ENCODE measurements at regions not wholly inside any gene's neighbourhood (a gene's known extent, or its start where the extent isn't known, plus 50 kb on each side); places are given as distances from the start of the nearest gene placed in this dataset.

DNA sequence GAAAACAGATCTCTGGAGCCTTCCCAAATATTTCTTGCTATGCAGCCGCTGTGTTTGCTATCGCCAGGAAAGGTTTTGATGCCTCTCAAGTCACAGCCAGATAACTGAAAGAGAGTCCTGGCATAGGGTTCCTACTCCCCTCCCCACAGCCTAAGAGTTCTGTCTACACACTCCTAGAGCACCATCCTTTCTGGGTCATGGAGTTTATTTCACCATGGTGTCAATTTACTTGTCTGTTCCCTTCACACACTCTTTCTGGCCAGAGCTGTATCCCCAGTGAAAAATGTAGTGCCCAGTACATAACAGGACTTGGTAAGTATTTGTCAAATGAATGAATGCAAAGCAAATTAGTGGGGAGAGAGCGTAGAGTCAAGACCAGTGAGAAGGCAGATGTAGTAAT is 185.3 kb downstream of the HAUS1 start:
- no peak for TF ChIP-seq EZH2 (IDR thresholded peaks at IDR 0.05; ENCODE audit: insufficient read depth, poor library complexity, severe bottlenecking)
- no peak for TF ChIP-seq EZH2phosphoT487 (IDR thresholded peaks at IDR 0.05; ENCODE audit: insufficient read depth, low read depth)
